SU-DHL-6 (cell line): ENCODE measurements at regions not wholly inside any gene's neighbourhood (a gene's known extent, or its start where the extent isn't known, plus 50 kb on each side); places are given as distances from the start of the nearest gene placed in this dataset.

Experiments used
- H2AFZ ChIP-seq: fragments of 200-600 bp; sonication (generic); 2 replicates; pipeline ENCODE4 v1.6.1; 2014; ENCODE audit warnings: low read depth, mild to moderate bottlenecking, moderate library complexity, mixed read lengths, antibody characterized with exemption, low read length; ENCODE audit not compliant: severe bottlenecking
- H3F3A ChIP-seq: fragments of 200-600 bp; shearing (Covaris generic); 2 replicates; pipeline ENCODE4 v1.6.0; 2016; ENCODE audit warnings: antibody characterized with exemption, mild to moderate bottlenecking; ENCODE audit not compliant: insufficient read depth
- H3K27ac ChIP-seq: fragments of 200-600 bp; sonication (generic); 2 replicates; pipeline ENCODE4 v1.5.1; 2016; ENCODE audit warnings: low read depth, mild to moderate bottlenecking, low read length, moderate library complexity, mixed read lengths
- H3K27me3 ChIP-seq: fragments of 200-600 bp; sonication (generic), shearing (Covaris generic); 2 replicates; pipeline ENCODE4 v1.6.0; 2014; ENCODE audit warnings: mild to moderate bottlenecking, low read length
- H3K36me3 ChIP-seq: fragments of 200-600 bp; sonication (generic); 2 replicates; pipeline ENCODE4 v1.6.1; 2014; ENCODE audit warnings: mild to moderate bottlenecking, low read length, mixed read lengths
- H3K4me2 ChIP-seq: fragments of 300-600, 200-600 bp; shearing (Covaris generic), sonication (generic); 2 replicates; pipeline ENCODE4 v1.6.0; 2014; ENCODE audit warnings: low read length, low read depth, mild to moderate bottlenecking; ENCODE audit not compliant: poor library complexity, severe bottlenecking
- H3K4me3 ChIP-seq: fragments of 200-600 bp; sonication (generic); 2 replicates; pipeline ENCODE4 v1.5.1; 2014; ENCODE audit warnings: antibody characterized with exemption, low read length, mild to moderate bottlenecking, mixed read lengths; ENCODE audit not compliant: insufficient read depth, poor library complexity, severe bottlenecking
- H3K79me2 ChIP-seq: fragments of 200-600 bp; sonication (generic); 2 replicates; pipeline ENCODE4 v1.6.1; 2014; ENCODE audit warnings: mild to moderate bottlenecking, low read length, moderate library complexity; ENCODE audit not compliant: insufficient read depth
- H3K9ac ChIP-seq: fragments of 200-600 bp; sonication (generic); 2 replicates; pipeline ENCODE4 v1.7.0; 2014; ENCODE audit warnings: mild to moderate bottlenecking, low read length
- H3K9me2 ChIP-seq: fragments of 200-600 bp; sonication (generic); replicated peaks from 2 replicates; pipeline ENCODE4 v1.6.1; 2014; ENCODE audit warnings: low read length; ENCODE audit not compliant: insufficient read depth
- H3K9me3 ChIP-seq: fragments of 200-600 bp; sonication (generic); 2 replicates; pipeline ENCODE4 v1.6.1; 2014; ENCODE audit warnings: low read length, mixed read lengths; ENCODE audit not compliant: insufficient read depth
- H4K20me1 ChIP-seq: fragments of 200-600 bp; sonication (generic); 2 replicates; pipeline ENCODE4 v1.6.1; 2014; ENCODE audit warnings: low read depth, mild to moderate bottlenecking, antibody characterized with exemption, low read length, moderate library complexity, mixed read lengths
- EZH2phosphoT487 ChIP-seq: fragments of 200-600 bp; sonication (generic), shearing (Covaris generic); conservative IDR thresholded peaks from 2 replicates; pipeline ENCODE4 v1.6.1; 2018; ENCODE audit warnings: mild to moderate bottlenecking, antibody characterized with exemption, low read length, moderate library complexity, mixed read lengths
- TF ChIP-seq, protein P1 (sequence below): fragments of 200-600 bp; sonication (generic); IDR thresholded peaks from one replicate; pipeline ENCODE4 v1.5.1; 2017; ENCODE audit warnings: antibody characterized with exemption, mild to moderate bottlenecking, low read length, moderate library complexity; ENCODE audit not compliant: insufficient read depth, poor library complexity, severe bottlenecking

DNA sequence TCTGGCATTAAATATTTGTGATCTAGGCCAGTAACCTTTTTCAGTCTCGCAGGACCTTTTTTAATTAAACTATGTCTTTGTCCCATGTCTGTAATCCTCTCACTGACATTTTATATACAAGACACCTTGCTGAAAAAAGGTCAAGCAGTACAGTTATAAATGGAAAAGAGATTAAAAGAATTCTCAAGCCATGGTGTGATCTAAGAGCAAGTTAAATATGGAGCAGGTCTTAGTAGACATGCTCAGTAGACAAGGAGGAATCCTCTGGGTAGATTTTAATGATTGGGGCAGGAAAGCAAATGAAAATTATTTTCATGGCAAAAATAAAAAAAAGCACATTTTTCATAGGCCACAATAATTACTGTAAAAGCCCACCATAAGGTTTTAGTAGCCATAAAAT lies 203.5 kb downstream of the PPP1R3A start:
- H3F3A ChIP-seq, result no peaks in the 10 kb centered on the region
- H3K36me3 ChIP-seq, result no peaks in the 10 kb centered on the region
- no peaks in the 10 kb centered on the region for H3K79me2 ChIP-seq
- TF ChIP-seq EZH2phosphoT487, result no peak
- TF ChIP-seq, protein P1, sequence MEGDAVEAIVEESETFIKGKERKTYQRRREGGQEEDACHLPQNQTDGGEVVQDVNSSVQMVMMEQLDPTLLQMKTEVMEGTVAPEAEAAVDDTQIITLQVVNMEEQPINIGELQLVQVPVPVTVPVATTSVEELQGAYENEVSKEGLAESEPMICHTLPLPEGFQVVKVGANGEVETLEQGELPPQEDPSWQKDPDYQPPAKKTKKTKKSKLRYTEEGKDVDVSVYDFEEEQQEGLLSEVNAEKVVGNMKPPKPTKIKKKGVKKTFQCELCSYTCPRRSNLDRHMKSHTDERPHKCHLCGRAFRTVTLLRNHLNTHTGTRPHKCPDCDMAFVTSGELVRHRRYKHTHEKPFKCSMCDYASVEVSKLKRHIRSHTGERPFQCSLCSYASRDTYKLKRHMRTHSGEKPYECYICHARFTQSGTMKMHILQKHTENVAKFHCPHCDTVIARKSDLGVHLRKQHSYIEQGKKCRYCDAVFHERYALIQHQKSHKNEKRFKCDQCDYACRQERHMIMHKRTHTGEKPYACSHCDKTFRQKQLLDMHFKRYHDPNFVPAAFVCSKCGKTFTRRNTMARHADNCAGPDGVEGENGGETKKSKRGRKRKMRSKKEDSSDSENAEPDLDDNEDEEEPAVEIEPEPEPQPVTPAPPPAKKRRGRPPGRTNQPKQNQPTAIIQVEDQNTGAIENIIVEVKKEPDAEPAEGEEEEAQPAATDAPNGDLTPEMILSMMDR, result no peak
- no peak overlapping the region for H3K9ac ChIP-seq
- no peak overlapping the region for H3K4me3 ChIP-seq
- H3K27ac ChIP-seq, result no peak overlapping the region
- no peaks in the 10 kb centered on the region for H4K20me1 ChIP-seq
- no peak overlapping the region for H3K4me2 ChIP-seq
- no peak overlapping the region for H2AFZ ChIP-seq
- H3K9me2 ChIP-seq, result no peaks in the 10 kb centered on the region
- no peaks in the 10 kb centered on the region for H3K27me3 ChIP-seq
- peaks cover 8% of the 10 kb centered on the region; the same call in 1 of the 2 replicates for H3K9me3 ChIP-seq

DNA sequence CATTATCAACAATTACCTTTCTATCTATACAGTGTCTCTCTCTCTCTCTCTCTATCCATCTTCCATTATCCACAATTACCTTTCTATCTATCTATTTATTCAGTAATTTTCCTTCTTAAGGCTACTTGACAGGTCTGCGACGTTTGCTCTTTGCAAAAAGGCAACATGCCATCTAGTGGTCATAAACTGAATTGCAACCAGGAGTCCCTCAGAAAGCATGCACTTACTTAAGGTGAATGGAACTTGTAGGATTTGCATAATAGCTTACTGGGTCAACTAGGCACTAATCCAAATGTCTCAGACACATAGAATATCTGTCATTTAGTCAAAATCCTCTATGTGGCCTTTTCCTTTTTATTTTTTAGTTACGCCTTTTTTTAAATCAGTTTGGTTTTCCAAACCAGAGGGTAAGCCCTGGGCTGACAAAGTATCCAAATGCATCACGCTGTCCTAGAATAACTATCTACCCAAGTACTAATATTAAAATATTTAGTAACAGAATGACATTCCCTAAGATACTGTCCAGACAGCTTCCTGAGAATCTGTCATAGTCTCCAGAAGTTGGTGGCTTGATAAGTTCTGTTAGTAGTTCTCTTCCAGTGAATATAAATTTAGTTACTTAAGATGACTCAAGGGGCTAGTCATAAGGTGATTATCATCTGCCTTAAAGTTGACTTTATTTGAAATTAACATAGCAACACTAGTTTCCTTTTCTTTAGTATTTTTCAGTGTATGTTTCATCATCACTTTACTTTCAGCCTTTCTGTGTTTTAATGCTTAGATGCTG lies 208.3 kb downstream of the PPP1R3A start:
- H2AFZ ChIP-seq, result no peak overlapping the region

DNA sequence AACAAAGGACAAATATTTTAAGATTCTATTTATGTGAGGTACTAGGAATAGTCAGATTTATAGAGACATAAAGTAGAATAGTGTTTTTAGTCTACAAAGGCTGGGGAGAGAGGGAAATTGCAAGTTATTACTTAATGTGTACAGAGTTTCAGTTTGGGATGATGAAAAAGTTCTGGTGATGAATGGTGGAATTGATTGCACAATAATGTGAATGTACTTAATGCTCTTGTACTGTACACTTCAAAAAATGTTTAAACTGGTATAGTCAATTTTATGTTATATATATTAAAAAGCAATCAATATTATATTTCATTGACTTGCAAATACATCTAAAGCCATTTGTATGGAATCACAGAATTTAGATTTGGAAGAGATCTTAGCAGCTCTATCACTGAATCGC lies 213.4 kb downstream of the PPP1R3A start:
- no peak overlapping the region for H3K4me3 ChIP-seq
- no peaks in the 10 kb centered on the region for H3K9me3 ChIP-seq
- H2AFZ ChIP-seq, result no peak overlapping the region
- no peak overlapping the region for H3K27ac ChIP-seq
- no peaks in the 10 kb centered on the region for H3K9me2 ChIP-seq
- H3K27me3 ChIP-seq, result no peaks in the 10 kb centered on the region
- H3K9ac ChIP-seq, result no peak overlapping the region
- no peaks in the 10 kb centered on the region for H3K36me3 ChIP-seq
- H3K79me2 ChIP-seq, result no peaks in the 10 kb centered on the region
- H3K4me2 ChIP-seq, result no peak overlapping the region
- no peak for TF ChIP-seq EZH2phosphoT487
- TF ChIP-seq, protein P1, result no peak
- H3F3A ChIP-seq, result no peaks in the 10 kb centered on the region
- no peaks in the 10 kb centered on the region for H4K20me1 ChIP-seq

More for the DNA sequence above, 208.3 kb downstream of the PPP1R3A start:
- no peaks in the 10 kb centered on the region for H3K9me2 ChIP-seq
- no peaks in the 10 kb centered on the region for H4K20me1 ChIP-seq
- H3K4me3 ChIP-seq, result no peak overlapping the region
- no peak overlapping the region for H3K27ac ChIP-seq
- H3K9ac ChIP-seq, result no peak overlapping the region
- no peaks in the 10 kb centered on the region for H3F3A ChIP-seq
- H3K36me3 ChIP-seq, result no peaks in the 10 kb centered on the region
- H3K79me2 ChIP-seq, result no peaks in the 10 kb centered on the region
- no peak for TF ChIP-seq EZH2phosphoT487
- TF ChIP-seq, protein P1, result peak; percentile 88
- H3K9me3 ChIP-seq, result peaks cover 8% of the 10 kb centered on the region; the same call in 1 of the 2 replicates
- no peaks in the 10 kb centered on the region for H3K27me3 ChIP-seq
- no peak overlapping the region for H3K4me2 ChIP-seq
